Breast epithelium (tissue), 3 donors: ENCODE measurements at regions not wholly inside any gene's neighbourhood (a gene's known extent, or its start where the extent isn't known, plus 50 kb on each side); places are given as distances from the start of the nearest gene placed in this dataset.

Experiments
- POLR2A ChIP-seq: fragments of 450-650 bp; IDR thresholded peaks from one replicate; pipeline ENCODE4 v1.6.1; 2016; ENCODE audit warnings: antibody characterized with exemption, mild to moderate bottlenecking, moderate library complexity
- POLR2AphosphoS5 ChIP-seq, 3 donors: sonication (generic); formaldehyde crosslinking; IDR thresholded peaks; one replicate each; pipeline ENCODE4 v1.6.1; 2017; ENCODE audit warnings: antibody characterized with exemption in 3 of 3
- TF ChIP-seq, protein P1 (sequence below), 3 donors: fragments of 450-650 bp; IDR thresholded peaks; one replicate each; pipeline ENCODE4 v1.5.1; 2016 to 2017; ENCODE audit warnings: antibody characterized with exemption in 3 of 3, mild to moderate bottlenecking in 3 of 3, moderate library complexity in 3 of 3

- TF ChIP-seq, protein P1, sequence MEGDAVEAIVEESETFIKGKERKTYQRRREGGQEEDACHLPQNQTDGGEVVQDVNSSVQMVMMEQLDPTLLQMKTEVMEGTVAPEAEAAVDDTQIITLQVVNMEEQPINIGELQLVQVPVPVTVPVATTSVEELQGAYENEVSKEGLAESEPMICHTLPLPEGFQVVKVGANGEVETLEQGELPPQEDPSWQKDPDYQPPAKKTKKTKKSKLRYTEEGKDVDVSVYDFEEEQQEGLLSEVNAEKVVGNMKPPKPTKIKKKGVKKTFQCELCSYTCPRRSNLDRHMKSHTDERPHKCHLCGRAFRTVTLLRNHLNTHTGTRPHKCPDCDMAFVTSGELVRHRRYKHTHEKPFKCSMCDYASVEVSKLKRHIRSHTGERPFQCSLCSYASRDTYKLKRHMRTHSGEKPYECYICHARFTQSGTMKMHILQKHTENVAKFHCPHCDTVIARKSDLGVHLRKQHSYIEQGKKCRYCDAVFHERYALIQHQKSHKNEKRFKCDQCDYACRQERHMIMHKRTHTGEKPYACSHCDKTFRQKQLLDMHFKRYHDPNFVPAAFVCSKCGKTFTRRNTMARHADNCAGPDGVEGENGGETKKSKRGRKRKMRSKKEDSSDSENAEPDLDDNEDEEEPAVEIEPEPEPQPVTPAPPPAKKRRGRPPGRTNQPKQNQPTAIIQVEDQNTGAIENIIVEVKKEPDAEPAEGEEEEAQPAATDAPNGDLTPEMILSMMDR (IDR thresholded peaks at IDR 0.05): no peak
- TF ChIP-seq POLR2A (no peak), POLR2AphosphoS5 (IDR thresholded peaks at IDR 0.05) (no peak)
These were observed 515.2 kb upstream of the CCDC54 start for GRCh38 chr3:106862067-106862466.
